Heart left ventricle (tissue), 13 donors: ENCODE measurements at regions not wholly inside any gene's neighbourhood (a gene's known extent, or its start where the extent isn't known, plus 50 kb on each side); places are given as distances from the start of the nearest gene placed in this dataset.

ENCODE experiments used
- POLR2A ChIP-seq, 2 donors: fragments of 450-650 bp; IDR thresholded peaks; one replicate each; pipeline ENCODE4 v1.6.1; 2017; ENCODE audit warnings: antibody characterized with exemption in 2 of 2, mild to moderate bottlenecking in 2 of 2, moderate library complexity in 2 of 2
- TF ChIP-seq, protein P1 (sequence below), 12 donors: fragments of 200-600 bp; sonication (generic) in 4 of 12; IDR thresholded peaks; one replicate each; pipeline versions ENCODE4 v1.5.0 to v1.8.0; 2018 to 2022; ENCODE audit warnings: antibody characterized with exemption in 12 of 12, mild to moderate bottlenecking in 5 of 12
- donor health status: ischemic (EF 13 %, LVEDD 7.1; RV severe dilation, severe dysfunction).
- donor health status: DM: no; HTN: yes; CAD: no.
- donor health status: DM: no; HTN: no; CAD: no.
- donor health status: ischemic (EF 25% LVEDD 6.9; RV normal size, moderate dysfunction).
- donor health status: ischemic (EF 25% LVEDD 5.7; RV mildly dilated, moderate dysfunction).
- donor health status: ischemic (EF 35%, LVEDD 5.7; RV mildly dilated, moderate dysfunction).
- donor health status: nonischemic (EF 11% LVEDD 7.7; RV severe dilation, severe dysfunction).
- donor health status: DM: yes; HTN: yes; CAD: no.
- donor health status: PGD.
- donor health status: ischemic (EF 29% LVEDD 5.4; RV normal size, mild dysfunction).
- donor health status: nonischemic (EF 23%, LVEDD 6.1; RV moderate dilation, normal function).

DNA sequence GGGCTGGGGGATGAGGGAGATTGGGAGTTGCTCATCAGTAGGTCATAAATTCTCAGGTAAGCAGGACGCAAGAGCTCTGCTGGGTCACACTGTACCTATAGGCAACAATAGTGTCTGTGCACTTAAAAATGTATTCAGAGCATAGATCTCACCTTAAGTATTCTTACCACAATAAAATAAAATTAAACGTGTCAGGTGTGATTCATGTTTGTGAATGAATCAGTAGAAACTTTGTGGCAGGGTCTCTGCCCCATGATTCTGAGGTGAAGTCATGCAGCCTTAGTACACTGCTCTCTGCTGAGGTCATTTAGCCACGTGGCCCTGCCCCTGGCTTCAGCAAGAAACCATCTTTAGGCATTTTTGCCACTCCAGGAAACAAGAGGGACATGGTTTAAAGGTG lies 253.8 kb downstream of the FBXO15 start:
- TF ChIP-seq, protein P1, sequence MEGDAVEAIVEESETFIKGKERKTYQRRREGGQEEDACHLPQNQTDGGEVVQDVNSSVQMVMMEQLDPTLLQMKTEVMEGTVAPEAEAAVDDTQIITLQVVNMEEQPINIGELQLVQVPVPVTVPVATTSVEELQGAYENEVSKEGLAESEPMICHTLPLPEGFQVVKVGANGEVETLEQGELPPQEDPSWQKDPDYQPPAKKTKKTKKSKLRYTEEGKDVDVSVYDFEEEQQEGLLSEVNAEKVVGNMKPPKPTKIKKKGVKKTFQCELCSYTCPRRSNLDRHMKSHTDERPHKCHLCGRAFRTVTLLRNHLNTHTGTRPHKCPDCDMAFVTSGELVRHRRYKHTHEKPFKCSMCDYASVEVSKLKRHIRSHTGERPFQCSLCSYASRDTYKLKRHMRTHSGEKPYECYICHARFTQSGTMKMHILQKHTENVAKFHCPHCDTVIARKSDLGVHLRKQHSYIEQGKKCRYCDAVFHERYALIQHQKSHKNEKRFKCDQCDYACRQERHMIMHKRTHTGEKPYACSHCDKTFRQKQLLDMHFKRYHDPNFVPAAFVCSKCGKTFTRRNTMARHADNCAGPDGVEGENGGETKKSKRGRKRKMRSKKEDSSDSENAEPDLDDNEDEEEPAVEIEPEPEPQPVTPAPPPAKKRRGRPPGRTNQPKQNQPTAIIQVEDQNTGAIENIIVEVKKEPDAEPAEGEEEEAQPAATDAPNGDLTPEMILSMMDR (IDR thresholded peaks at IDR 0.05): no peak
- no peak for TF ChIP-seq POLR2A (IDR thresholded peaks at IDR 0.05)
